ENCODE measurements at regions not wholly inside any gene's neighbourhood (a gene's known extent, or its start where the extent isn't known, plus 50 kb on each side); places are given as distances from the start of the nearest gene placed in this dataset.

- TF ChIP-seq RAD21 (IDR thresholded peaks at IDR 0.05; ENCODE audit: low read depth) (no peak), CTCF (IDR thresholded peaks at IDR 0.05 in 2 of 3, conservative IDR thresholded peaks at IDR 0.05 in 1 of 3; ENCODE audit: borderline replicate concordance in 1 of 3, insufficient read depth in 1 of 3, low read depth in 2 of 3, low read length in 2 of 3) (no peak), POLR2A (IDR thresholded peaks at IDR 0.05; ENCODE audit: borderline replicate concordance, extremely low read depth, insufficient read depth, insufficient read length) (no peak), ZBTB33 (IDR thresholded peaks at IDR 0.05; ENCODE audit: extremely low read depth, insufficient replicate concordance, low read length) (no peak), SIN3A (IDR thresholded peaks at IDR 0.05; ENCODE audit: low read depth) (no peak), EZH2phosphoT487 (IDR thresholded peaks at IDR 0.05; ENCODE audit: borderline replicate concordance) (no peak)
Observed at GRCh38 chr10:114748241-114748640, 73.3 kb upstream of the FHIP2A start.
